Liver (tissue), 8 donors: ENCODE measurements at regions not wholly inside any gene's neighbourhood (a gene's known extent, or its start where the extent isn't known, plus 50 kb on each side); places are given as distances from the start of the nearest gene placed in this dataset.
A peak's percentile ranks its signal among the peaks of the same experiment; 100 is the strongest.

Source experiments
- DNase-seq: peaks from one replicate; pipeline ENCODE4 v3.0.0-alpha.2; 2017; ENCODE audit warnings: low spot score
- H3K27ac ChIP-seq, 2 donors: one replicate each; pipeline ENCODE4 v1.7.0; 2013; ENCODE audit warnings: inconsistent platforms in 2 of 2, low read length in 2 of 2, control low read depth in 1 of 2, low read depth in 1 of 2, mild to moderate bottlenecking in 1 of 2
- H3K27me3 ChIP-seq, 4 donors: one replicate each; pipeline versions ENCODE4 v1.6.1 to v1.7.0; 2013; ENCODE audit warnings: low read length in 3 of 4, inconsistent platforms in 1 of 4, mild to moderate bottlenecking in 1 of 4, moderate library complexity in 1 of 4; ENCODE audit not compliant: control insufficient read depth in 4 of 4, insufficient read depth in 4 of 4
- H3K36me3 ChIP-seq, 4 donors: one replicate each; pipeline versions ENCODE4 v1.6.1 to v1.7.0; 2013; ENCODE audit warnings: low read length in 3 of 4, mild to moderate bottlenecking in 3 of 4, low read depth in 1 of 4, moderate library complexity in 1 of 4; ENCODE audit not compliant: control insufficient read depth in 4 of 4, insufficient read depth in 3 of 4
- H3K4me1 ChIP-seq, 4 donors: one replicate each; pipeline versions ENCODE4 v1.6.1 to v1.7.0; 2013; ENCODE audit warnings: low read length in 3 of 4, mild to moderate bottlenecking in 3 of 4, moderate library complexity in 1 of 4; ENCODE audit not compliant: control insufficient read depth in 4 of 4, insufficient read depth in 4 of 4
- H3K4me3 ChIP-seq, 3 donors: one replicate each; pipeline versions ENCODE4 v1.6.1 to v1.7.0; 2013; ENCODE audit warnings: low read length in 3 of 3, control low read depth in 1 of 3, low read depth in 1 of 3, mild to moderate bottlenecking in 1 of 3
- H3K9ac ChIP-seq, 2 donors: one replicate each; pipeline ENCODE4 v1.7.0; 2013; ENCODE audit warnings: low read length in 2 of 2, mild to moderate bottlenecking in 2 of 2, moderate library complexity in 2 of 2, control low read depth in 1 of 2, low read depth in 1 of 2
- H3K9me3 ChIP-seq, 4 donors: one replicate each; pipeline versions ENCODE4 v1.6.1 to v1.7.0; 2013; ENCODE audit warnings: low read length in 3 of 4; ENCODE audit not compliant: control insufficient read depth in 4 of 4
- ATF3 ChIP-seq: IDR thresholded peaks from 2 replicates; pipeline ENCODE4 v1.6.1; 2016; ENCODE audit warnings: antibody characterized with exemption
- CTCF ChIP-seq: fragments of 150-350 bp; IDR thresholded peaks from 2 replicates; pipeline ENCODE4 v1.5.1; 2017; ENCODE audit warnings: improper control_type of control experiment, low read depth, low read length; ENCODE audit not compliant: missing input control
- EGR1 ChIP-seq, 2 donors: IDR thresholded peaks; 2 replicates each; pipeline ENCODE4 v1.6.1; 2016 to 2018; ENCODE audit warnings: antibody characterized with exemption in 2 of 2, low read depth in 2 of 2
- FOXA1 ChIP-seq: IDR thresholded peaks from 2 replicates; pipeline ENCODE4 v1.6.1; 2016; ENCODE audit warnings: antibody characterized with exemption
- FOXA2 ChIP-seq: IDR thresholded peaks from 2 replicates; pipeline ENCODE4 v1.6.1; 2016; ENCODE audit warnings: antibody characterized with exemption
- GABPA ChIP-seq, 2 donors: IDR thresholded peaks in 1 of 2; conservative IDR thresholded peaks in 1 of 2; 2 replicates each; pipeline ENCODE4 v1.6.1; 2016; ENCODE audit warnings: antibody characterized with exemption in 2 of 2, mild to moderate bottlenecking in 1 of 2, moderate library complexity in 1 of 2
- HNF4A ChIP-seq, 2 donors: conservative IDR thresholded peaks; 2 replicates each; pipeline ENCODE4 v1.6.1; 2016; ENCODE audit warnings: antibody characterized with exemption in 2 of 2, mild to moderate bottlenecking in 2 of 2
- HNF4G ChIP-seq: IDR thresholded peaks from 2 replicates; pipeline ENCODE4 v1.6.1; 2016; ENCODE audit warnings: antibody characterized with exemption
- JUND ChIP-seq, 2 donors: IDR thresholded peaks; 2 replicates each; pipeline ENCODE4 v1.6.1; 2016; ENCODE audit warnings: antibody characterized with exemption in 2 of 2
- MAX ChIP-seq: IDR thresholded peaks from 2 replicates; pipeline ENCODE4 v1.6.1; 2016; ENCODE audit warnings: antibody characterized with exemption
- NR2F2 ChIP-seq: IDR thresholded peaks from 2 replicates; pipeline ENCODE4 v1.6.1; 2016; ENCODE audit warnings: antibody characterized with exemption
- RAD21 ChIP-seq, 2 donors: IDR thresholded peaks; 2 replicates each; pipeline ENCODE4 v1.6.1; 2016; ENCODE audit warnings: antibody characterized with exemption in 2 of 2, mild to moderate bottlenecking in 2 of 2
- REST ChIP-seq: IDR thresholded peaks from 2 replicates; pipeline ENCODE4 v1.6.1; 2016; ENCODE audit warnings: antibody characterized with exemption, mild to moderate bottlenecking
- RXRA ChIP-seq, 2 donors: IDR thresholded peaks; 2 replicates each; pipeline ENCODE4 v1.6.1; 2017 to 2018; ENCODE audit warnings: antibody characterized with exemption in 2 of 2, mild to moderate bottlenecking in 1 of 2
- SP1 ChIP-seq: IDR thresholded peaks from 2 replicates; pipeline ENCODE4 v1.6.1; 2018; ENCODE audit warnings: antibody characterized with exemption, mild to moderate bottlenecking
- TAF1 ChIP-seq: conservative IDR thresholded peaks from 2 replicates; pipeline ENCODE4 v1.6.1; 2016; ENCODE audit warnings: antibody characterized with exemption, mild to moderate bottlenecking
- YY1 ChIP-seq: IDR thresholded peaks from 2 replicates; pipeline ENCODE4 v1.6.1; 2016; ENCODE audit warnings: antibody characterized with exemption, mild to moderate bottlenecking
- ZBTB33 ChIP-seq: IDR thresholded peaks from 2 replicates; pipeline ENCODE4 v1.6.1; 2016; ENCODE audit warnings: antibody characterized with exemption
- WGBS: extraction: QIAGEN DNeasy Blood & Tissue Kit; methylation state at CpG from one replicate; pipeline ENCODE4 v1.1.7; 2013; 5-methylcytosine and 5-hydroxymethylcytosine counted together
- donor health status: healthy.
- donor health status: healthy.
- donor health status: healthy.
- donor health status: healthy.
- donor health status: healthy.

GRCh38 chr13:107025991-107026390, 458.1 kb upstream of the ARGLU1 start:
- H3K27ac ChIP-seq: no peak overlapping the region
- no peak for DNase-seq
- 64% methylated on average over 1 of the region's 1 CpG for WGBS
- H3K9ac ChIP-seq: no peak overlapping the region
- no peaks in the 10 kb centered on the region for H3K4me1 ChIP-seq
- H3K9me3 ChIP-seq: no peaks in the 10 kb centered on the region
- no peaks in the 10 kb centered on the region for H3K27me3 ChIP-seq
- no peak overlapping the region for H3K4me3 ChIP-seq
- TF ChIP-seq ATF3 (no peak), RAD21 (IDR thresholded peaks at IDR 0.05) (no peak), TAF1 (no peak), RXRA (IDR thresholded peaks at IDR 0.05) (no peak), REST (no peak), MAX (no peak), HNF4G (no peak), GABPA (IDR thresholded peaks at IDR 0.05 in 1 of 2, conservative IDR thresholded peaks at IDR 0.05 in 1 of 2) (no peak), ZBTB33 (no peak), YY1 (no peak), EGR1 (IDR thresholded peaks at IDR 0.05; ENCODE audit: low read depth in 2 of 2) (no peak), HNF4A (conservative IDR thresholded peaks at IDR 0.05) (no peak), SP1 (peak; percentile 14), CTCF (no peak), FOXA2 (no peak), FOXA1 (no peak), NR2F2 (peak; percentile 44), JUND (IDR thresholded peaks at IDR 0.05) (peak in 1 of 2 donors; percentile 29)
- H3K36me3 ChIP-seq: no peaks in the 10 kb centered on the region

GRCh38 chr13:107023335-107023734, 455.4 kb upstream of the ARGLU1 start:
- H3K4me3 ChIP-seq: no peak overlapping the region
- no peaks in the 10 kb centered on the region for H3K27me3 ChIP-seq
- 91% methylated on average over 2 of the region's 2 CpGs for WGBS
- no peak overlapping the region for H3K9ac ChIP-seq
- H3K27ac ChIP-seq: no peak overlapping the region
- H3K4me1 ChIP-seq: no peaks in the 10 kb centered on the region
- DNase-seq: no peak
- H3K36me3 ChIP-seq: no peaks in the 10 kb centered on the region
- no peaks in the 10 kb centered on the region for H3K9me3 ChIP-seq
- TF ChIP-seq HNF4G (no peak), EGR1 (IDR thresholded peaks at IDR 0.05; ENCODE audit: low read depth in 2 of 2) (no peak), CTCF (no peak), MAX (no peak), FOXA1 (no peak), RAD21 (IDR thresholded peaks at IDR 0.05) (no peak), HNF4A (conservative IDR thresholded peaks at IDR 0.05) (no peak)
